HG02885 (cell line): ENCODE measurements at regions not wholly inside any gene's neighbourhood (a gene's known extent, or its start where the extent isn't known, plus 50 kb on each side); places are given as distances from the start of the nearest gene placed in this dataset.
"Not testable (repeated sequence)": the region's sequence is repeated elsewhere in the genome, so short reads cannot be mapped to it uniquely, and the experiment has no call there.

Experiments
- ATAC-seq: cut with Tn5 transposase; IDR thresholded peaks from one replicate; pipeline ENCODE4 v1.9.1; 2021; ENCODE audit warnings: mild to moderate bottlenecking; ENCODE audit not compliant: unreplicated experiment, poor library complexity

DNA sequence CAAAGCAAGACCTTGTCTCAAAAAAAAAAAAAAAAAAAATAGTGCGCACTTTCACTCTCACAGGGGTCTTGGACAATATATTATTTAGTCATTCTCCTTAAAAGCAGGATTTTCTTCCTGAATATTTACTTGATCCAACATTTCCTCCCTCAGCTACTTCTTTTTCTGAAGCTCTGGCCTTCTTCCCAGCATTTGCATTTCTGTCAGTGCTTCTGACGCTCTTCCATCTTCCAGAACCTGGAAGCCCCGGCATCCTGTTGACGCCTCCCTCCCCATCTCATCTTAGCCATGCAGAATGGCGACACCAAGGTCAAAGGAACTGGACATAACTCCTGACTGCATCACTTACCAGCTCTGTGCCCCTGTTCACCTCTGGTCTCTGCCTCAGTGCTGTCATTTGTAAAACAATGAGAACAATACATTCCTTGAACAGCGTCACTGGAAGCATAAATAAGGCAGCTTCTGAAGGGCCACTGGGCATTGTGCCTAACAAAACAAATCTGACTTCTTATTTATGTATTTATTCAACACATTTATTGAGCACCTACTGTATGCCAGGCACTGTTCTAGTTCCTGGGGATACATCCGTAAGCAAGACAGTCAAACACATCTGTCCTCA, 90.9 kb upstream of the MDM1 start:
- no peak for ATAC-seq

DNA sequence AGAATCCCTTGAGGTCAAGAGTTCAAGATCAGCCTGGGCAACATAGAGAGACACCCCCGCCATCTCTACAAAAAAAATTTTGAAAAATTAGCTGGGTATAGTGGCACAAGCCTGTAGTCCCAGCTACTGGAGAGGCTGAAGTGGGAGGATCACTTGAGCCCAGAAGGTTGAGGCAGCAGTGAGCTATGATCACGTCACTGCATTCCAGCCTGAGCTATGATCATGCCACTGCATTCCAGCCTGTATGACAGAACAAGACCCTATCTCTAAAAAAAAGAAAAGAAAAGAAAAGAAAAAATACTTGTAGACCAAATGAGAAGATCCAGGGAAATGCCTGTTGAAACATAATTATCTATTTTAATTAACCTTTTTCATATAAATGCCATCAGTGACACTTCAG, 93.8 kb upstream of the MDM1 start:
- ATAC-seq: no peak

DNA sequence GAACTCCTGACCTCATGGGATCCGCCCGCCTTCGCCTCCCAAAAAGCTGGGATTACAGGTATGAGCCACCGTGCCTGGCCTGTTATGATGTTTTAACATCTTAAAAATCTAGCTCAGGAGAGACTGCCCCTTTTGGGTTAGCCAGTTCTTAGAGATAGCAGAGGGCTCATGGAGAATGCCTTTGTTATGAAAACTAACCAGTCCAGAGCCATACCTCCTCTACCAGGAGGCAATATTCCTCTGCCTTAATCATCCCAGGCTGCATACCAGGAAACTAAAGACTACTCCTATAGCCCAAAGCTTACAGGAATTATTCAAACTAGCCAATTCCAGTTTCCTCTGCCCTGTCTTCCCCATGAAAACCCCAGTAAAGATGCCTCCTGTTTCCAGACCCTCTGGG, 96.0 kb upstream of the MDM1 start:
- ATAC-seq: no peak

DNA sequence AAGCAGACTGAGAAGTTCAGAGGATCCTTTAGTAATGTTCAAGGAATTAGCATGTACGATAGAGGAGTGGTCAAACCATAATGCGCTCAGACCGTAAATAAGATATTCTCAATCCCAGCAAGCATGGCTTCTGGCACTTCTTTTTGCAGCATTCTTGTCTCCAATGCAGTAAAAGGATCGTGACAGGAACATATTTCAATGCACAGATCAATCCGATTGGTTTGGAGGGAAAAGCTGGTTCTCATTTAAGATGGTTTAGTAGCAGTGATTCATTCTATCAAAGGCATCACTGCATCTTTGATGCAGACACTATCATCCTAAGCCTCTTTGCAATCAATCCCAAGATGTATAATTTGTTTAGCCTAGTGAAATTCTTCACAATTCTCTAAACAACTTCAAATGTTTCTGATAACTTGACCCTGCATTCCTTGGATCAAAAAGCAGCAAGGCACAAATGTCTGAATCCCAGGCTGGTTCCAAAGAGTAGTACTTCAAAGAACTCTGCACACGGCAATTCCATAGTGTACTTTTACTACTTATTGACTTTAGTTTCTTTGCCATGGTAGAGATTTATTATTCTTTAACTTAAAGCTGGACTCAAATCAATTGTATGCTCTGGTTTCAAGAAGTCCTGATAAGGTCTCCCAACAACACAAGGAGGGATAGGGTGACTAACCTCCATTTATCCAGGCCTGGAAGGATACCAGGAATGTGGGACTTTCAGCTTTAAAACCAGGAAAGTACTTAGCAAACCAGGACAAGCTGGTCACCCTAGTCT, 96.8 kb upstream of the MDM1 start:
- no peak for ATAC-seq

DNA sequence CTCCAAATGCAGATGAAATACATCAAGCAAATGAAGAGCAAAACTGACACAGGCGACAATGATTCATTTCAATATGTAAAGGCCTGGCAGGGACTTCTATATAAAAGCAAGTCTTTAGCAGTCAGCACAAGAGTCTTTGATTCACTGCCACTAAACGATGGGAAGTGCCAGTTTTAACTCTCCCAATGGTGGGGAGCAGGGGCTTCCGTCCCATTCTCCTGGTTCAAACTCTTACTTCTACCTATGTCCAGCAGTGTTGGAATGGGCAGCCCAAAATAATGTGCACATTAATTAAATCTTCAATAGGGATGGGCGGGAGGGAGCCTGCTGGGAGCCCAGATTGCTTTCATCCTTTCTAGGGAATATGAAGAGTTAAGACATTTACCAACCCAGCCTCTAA, 97.5 kb upstream of the MDM1 start:
- ATAC-seq: no peak

DNA sequence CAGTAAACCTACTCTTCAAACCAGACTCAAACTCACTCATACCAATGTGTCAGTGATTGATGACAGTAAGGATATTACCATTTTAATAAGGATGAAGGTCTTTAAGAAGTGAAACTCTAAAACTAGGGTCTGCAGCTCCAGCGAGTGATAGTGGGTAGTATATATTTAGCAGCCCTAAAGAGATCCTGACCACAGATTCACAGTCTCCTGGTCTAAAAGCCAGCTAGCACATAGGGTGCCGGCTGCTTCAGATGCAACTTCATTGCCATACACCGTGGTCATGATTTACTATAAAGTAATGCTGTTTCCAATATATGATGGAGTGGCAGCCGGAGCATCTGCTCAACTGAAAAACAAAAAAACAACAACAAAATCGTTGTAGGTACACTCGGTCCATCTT, 99.6 kb upstream of the MDM1 start:
- no peak for ATAC-seq

DNA sequence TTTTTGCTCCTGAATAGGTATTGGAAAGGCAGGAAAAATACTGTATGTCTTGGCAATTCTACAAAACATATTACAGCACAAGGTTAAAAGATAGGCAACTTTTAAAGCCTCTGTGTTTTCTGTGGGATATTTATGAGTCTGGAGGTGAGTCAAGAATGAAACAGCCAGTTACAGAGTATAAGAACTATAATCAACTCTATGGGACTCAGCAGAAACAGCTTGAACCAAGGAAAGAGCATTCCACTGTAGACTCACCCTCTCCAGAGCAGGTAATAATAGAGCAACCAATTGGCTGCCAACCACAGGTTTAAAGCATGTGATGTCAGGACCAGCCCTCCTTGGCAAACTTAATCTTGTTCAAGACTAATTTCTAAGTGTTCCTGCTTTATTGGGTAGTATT, 100.5 kb upstream of the MDM1 start:
- no peak for ATAC-seq

DNA sequence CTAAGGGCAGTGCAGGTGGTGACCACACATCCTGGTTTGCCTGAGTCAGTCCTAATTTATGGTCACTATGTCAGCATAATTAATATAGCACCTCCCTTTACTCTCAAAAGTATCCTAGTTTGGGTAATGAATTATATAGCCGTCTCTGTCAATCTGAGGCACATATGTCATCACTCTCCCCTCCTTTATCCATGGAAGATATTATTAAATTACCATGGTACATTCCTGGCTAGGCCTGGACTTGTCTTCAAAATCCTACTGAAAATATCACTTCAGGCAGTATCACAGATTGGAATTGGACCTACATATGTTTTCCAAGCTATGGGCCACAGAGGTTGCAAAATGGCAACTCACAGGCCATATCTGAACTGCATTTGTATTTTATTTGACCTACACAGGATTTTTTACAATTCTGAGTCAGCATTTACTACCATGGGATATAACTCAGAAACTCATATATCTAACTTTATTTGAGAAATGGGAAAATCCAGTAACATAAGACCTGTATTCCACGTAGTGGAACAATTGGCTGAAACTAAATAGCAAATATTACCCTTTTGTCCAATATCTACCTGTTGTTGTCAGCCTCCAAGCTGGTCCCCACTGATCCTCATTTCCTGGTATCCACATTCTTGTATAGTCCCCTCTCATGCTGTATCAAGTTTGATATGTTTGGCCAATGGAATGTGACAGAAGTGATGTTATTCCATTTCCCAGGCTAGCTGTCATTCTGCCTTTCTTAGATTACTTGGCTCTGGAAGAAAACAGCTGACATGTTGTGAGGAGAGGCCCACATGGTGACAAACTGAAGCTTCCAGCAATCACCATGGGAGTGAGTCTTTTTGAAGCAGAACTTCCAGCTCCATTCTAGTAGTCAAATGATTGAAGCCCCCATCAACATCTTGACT, 102.5 kb upstream of the MDM1 start:
- ATAC-seq: no peak

DNA sequence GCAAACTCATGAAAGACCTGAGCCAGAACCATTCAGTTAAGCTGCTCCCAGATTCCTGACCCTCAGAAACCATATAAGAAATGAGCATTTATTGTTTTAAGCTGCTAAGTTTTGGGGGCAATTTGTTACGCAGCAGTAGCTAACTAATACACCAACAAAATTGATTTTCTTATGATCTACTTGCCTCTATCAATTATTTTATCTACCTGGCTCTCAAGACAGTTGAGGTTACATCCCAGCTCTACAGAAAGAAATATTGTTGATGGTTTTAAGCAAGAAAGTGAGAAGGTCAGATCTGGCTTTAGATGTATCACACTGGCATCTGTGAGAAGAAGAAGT, 103.1 kb upstream of the MDM1 start:
- no peak for ATAC-seq

DNA sequence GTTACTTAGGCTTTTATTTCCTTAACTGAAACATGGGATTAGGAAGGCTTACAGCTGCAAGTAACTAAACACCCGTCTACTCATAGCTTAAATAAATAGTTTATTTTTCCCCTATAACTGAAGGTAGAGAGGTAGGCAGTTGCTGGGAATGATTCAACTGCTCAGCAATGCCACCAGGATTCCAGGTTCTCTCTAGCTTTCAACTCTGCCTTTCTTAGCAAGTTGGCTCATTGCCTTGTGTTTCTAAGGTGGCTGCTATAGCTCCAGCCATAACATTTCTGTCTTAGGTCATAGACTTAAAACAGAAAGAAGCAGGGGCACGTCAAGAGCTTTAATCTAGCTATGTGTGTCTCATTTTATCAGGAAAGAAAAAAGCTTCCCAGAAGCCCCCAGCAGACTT, 103.7 kb upstream of the MDM1 start:
- ATAC-seq: no peak

DNA sequence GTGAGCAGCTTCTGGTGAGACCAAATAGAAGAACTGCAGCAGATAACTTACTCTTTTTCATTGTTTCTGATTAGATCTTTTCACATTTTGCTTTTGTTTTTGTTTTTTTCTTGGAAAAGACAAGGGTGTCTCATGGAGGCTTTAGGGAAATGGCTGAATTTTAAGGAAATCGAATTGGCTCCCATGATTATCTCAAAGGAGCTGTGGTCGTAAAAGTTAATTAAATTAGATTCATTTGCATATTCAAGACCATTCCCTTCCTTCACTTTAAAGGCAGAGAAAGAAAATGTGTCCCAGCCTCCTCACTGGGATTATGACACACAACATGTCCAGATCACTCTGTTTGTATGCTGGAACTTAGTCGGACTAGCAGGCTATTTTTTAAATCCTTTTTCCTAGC, 106.4 kb upstream of the MDM1 start:
- ATAC-seq: no peak

DNA sequence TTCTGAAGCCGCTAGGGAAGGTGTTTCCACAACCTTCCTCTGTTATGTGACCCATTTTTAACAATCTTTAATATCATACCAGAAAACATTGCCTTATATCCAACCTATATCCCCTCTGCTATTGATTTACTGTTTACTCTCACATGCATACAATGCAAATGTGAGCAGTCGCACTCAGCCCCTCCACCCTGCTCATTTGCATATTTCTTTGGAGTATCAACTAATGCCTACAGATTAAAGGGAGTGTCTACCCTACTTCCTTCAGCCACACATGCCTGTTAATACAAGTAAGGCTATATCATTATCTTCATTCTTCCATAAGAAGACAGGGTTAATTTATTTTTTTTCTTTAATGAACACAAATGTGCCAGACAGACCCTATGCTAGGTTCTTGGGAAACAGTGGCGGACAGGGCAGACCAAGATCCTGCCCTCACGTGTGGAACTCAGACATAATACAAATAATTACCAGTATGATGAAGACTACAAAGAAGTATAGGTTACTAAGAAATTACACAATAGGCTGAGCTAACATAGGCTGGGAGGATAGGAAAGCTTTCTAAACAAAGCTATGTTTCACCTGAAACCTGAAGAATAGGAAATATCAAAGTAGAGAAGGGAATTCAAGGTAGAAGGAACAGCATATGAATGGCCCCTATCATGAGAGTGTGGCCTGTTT, 107.3 kb upstream of the MDM1 start:
- ATAC-seq: no peak

DNA sequence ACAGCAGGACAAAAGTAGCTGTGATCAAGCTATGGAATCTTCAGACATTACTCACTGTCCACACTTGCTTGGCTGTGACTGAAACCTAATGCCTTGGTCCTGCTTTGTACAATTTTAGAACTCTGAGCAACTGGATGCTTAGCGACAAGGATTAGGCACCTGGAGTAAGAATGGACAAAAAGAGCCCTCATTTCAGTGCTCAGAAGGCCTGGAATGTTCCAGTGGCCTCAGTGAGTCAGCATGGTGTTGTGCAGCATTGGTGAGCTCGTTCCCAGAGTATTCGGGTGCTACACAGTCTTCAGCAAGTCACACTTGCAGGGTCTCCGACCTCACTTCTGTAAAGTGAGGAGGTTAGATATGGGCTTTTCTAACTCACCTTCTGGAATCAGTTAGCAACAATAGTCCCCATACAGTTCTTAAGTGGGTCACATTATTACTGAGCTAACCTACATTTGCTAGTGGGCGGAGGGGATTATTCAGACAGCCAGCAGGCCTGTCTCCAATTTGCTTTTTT, 108.0 kb upstream of the MDM1 start:
- no peak for ATAC-seq

DNA sequence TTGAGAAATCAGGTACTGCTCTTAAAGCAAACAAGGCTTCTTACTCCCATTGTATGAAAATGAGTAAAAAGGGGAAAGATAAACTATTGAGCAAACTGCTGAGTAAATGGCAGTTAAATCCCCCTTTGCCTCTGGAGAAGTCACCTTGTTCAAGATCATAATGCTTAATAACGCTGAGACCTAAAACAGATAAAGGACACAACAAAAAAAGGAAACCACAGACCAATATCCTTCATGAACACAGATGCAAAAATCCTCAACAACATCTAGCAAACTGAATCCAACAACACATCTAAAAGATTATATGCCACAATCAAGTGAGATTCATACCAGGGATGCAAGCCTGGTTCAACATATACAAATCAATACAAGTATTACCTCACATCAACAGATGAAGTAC, 109.0 kb upstream of the MDM1 start:
- ATAC-seq: no peak

DNA sequence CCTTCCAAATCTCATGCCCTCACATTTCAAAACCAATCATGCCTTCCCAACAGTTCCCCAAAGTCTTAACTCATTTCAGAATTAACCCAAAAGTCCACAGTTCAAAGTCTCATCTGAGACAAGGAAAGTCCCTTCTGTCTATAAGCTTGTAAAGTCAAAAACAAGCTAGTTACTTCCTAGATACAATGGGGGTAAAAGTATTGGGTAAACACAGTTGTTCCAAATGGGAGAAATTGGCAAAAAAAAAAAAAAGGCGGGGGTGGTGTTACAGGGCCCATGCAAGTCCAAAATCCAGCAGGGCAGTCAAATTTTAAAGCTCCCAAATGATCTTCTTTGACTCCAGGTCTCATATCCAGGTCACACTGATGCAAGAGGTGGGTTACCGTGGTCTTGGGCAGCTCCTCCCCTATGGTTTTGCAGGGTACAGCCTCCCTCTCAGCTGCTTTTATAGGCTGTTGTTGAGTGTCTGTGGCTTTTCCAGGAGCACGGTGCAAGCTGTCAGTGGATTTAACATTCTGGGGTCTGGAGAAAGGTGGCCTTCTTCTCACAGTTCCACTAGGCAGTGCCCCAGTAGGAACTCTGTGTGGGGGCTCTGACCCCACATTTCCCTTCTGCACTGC, 110.3 kb upstream of the MDM1 start:
- ATAC-seq: not testable (repeated sequence)

DNA sequence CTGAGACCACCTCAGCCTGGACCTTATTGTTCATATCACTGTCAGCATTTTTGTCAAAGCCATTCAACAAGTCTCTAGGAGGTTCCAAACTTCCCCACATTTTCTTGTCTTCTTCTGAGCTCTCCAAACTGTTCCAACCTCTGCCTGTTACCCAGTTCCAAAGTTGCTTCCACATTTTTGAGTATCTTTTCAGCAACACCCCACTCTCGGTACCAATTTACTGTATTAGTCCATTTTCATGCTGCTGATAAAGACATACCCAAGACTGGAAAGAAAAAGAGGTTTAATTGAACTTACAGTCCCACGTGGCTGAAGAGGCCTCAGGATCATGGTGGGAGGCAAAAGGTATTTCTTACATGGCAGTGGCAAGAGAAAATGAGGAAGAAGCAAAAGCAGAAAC, 111.5 kb upstream of the MDM1 start:
- not testable (repeated sequence) for ATAC-seq

DNA sequence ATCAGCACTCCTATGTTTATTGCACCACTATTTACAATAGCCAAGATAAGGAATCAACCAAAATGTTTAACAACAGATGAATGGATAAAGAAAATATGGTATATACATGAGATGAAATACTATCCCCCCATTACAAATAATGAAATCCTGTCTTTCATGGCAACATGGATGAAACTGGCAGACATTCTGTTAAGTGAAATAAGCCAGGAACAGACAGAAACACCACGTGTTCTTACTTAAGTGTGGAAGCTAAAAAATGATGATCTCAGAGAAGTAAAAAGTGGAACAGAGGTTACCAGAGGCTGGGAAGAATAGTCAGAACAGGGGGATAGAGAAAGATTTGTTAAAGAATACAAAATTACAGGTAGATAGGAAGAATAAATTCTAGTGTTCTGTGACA, 113.7 kb upstream of the MDM1 start:
- no peak for ATAC-seq

DNA sequence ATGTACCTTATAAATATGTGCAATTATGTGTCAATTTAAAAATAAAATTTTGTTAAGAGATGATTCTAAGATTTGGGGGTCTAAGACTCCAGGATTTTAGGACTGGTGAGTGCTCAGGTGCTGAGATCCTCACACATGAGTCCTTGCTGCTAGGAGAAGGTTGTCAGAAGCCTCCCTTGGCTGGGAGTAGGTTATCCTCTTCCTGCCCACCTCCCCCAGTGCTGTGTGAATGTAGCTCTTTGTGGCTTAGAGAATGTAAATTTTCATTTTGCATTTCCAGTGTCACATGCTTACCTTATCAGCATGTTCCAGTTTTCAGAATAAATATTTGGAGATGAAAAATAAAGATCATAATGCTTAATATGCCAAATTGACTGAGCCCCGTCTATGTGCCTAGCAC, 114.2 kb upstream of the MDM1 start:
- ATAC-seq: no peak

DNA sequence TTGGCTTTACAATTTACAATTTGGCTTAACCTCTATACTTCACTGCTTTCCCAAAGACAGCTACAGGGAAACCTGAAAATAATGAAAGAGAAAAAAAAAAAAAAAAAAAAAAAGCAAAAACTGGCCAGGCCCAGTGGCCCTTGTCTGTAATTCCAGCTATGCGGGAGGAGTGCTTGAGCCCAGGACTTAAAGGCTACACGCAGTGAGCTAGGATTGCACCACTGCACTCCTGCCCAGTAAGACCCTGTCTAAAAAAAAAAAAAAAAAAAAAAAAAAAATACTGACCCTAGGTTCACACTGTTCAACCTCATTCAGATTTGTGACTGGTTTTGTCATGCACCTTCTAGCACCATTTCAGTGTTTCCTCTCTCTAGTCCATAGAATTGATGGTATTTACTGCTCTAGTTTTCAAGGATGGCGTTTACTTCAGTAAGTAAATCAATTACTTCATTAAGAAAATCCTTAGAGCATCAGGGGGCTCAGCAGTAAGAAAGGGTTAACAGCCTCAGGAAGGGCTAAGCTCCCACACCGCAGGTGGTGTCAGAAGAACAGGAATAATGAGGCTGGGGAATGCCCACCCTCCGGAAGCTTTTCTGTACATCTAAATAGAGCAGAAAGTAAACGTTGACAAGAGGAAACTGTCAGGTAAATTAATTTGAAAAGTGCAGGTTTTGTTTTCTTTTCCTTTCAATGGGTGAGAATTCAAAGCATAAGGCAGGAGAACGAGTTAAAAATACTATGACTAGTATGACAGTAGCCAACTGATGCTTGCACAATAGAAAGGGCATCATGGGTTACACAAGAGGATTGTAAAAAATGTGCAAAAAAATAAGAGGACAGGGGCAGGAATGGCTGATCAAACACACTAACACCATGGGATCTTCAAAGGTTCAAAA, 115.0 kb upstream of the MDM1 start:
- no peak for ATAC-seq
